Activated CD4-positive, alpha-beta T cell treated with anti-CD3 and anti-CD28 coated beads, Interleukin-2, Interleukin-4, amounts not matched to agents 100 ng/mL and 50 ng/mL, durations not matched to agents 16 hours and 8 hours (primary cell): ENCODE measurements at regions not wholly inside any gene's neighbourhood (a gene's known extent, or its start where the extent isn't known, plus 50 kb on each side); places are given as distances from the start of the nearest gene placed in this dataset.

Source experiments
- DNase-seq: peaks from one replicate; pipeline ENCODE4 v3.0.0-alpha.2; 2020; ENCODE audit warnings: low spot score

DNA sequence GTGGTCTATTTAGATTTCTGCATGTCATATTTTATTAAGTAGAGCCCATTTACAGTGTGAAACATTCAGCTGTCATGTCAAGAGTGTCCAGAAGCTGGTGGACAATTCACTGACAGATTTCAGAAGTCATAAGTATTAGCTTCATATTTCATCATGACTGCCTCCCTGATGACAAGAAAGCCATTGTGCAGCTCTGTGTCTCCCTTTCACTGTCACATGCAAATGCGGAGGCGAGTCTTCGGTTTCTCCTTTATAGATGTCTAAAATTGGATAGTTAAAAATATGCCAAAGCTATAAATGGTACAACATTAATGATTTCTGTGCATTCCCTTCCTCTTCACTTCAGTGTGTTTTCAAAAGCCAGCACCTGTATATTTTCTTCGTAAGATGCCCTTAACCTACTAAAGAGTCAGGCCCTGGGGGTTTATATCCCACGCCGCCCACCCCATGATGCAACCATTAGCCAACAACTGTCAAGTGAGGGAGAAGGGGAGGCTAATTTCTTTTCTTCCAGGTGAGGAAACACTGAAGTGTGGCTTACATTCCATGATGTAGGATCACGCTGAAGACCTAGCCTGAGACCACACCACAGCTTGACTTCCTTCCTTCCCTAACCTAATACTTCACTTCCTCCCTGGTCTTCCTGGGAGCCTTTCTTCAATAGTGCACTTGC lies 99.6 kb upstream of the DDX18 start:
- DNase-seq: no peak

DNA sequence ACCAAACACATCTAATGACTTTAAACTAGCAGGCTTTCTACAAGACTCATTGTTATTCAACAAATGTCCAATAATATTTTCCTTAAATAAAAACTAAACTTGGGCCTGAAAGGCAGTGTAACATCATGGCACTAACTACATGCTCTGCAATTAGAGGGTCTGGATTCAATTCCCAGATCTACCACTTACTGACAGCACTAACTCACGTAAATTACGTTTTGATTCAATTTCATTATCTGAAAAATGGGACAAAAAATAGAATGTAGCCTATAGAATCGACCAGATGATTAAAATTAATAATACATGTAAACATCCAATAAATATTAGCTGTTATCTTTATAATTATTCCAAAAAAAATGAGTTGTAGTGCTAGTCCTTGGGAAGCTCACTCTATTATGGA lies 98.0 kb upstream of the DDX18 start:
- DNase-seq: no peak

GRCh38 chr2:117717072-117717471 lies 97.4 kb upstream of the DDX18 start:
- no peak for DNase-seq

GRCh38 chr2:117718048-117718447 lies 96.4 kb upstream of the DDX18 start:
- DNase-seq: no peak

- DNase-seq: no peak
Observed at GRCh38 chr2:117720765-117721164, 93.7 kb upstream of the DDX18 start.

GRCh38 chr2:117723483-117723882 lies 91.0 kb upstream of the DDX18 start:
- no peak for DNase-seq

DNA sequence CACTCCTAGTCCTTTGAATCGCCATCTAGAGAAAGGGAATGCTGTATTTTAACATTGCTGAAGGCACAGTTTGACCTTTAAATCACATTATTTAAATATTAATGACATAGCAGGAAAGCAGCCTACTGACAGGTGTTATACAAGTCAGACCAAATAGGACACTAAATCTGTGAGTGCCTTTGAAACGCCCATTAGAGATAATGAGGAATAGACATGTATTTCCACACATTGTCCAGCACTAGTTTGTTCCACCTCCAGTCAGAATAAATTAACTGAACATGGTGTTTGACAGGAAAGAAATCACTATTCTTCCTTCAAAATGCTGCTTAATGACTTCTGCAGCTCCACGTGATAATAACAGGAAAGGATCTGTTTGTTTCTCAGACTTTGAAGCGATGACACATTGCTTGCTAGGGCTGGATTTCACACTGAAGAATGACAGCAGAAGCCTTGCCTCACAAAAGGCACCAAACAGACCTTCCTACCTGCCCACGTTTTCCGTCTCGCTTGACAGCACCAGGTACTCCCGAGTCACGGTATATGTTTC lies 90.5 kb upstream of the DDX18 start:
- no peak for DNase-seq

DNA sequence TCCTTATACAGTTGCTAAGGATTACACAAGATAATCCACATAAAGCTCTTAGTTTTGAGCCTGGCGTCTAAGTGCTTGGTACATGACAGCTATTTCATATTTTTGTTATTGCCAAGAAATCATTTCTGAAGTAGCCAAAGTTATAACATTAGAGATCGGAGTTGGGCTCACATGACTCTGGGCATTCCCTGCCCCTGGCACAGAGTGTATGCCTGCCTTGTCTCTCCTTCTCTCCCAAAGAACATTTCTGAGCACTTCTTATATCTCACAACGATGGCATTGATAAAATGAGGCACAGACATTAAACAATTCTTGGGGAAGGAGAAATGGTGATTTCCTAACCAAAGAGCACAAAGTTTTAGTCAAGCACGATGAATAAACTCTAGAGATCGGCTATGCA lies 87.7 kb upstream of the DDX18 start:
- DNase-seq: no peak

DNA sequence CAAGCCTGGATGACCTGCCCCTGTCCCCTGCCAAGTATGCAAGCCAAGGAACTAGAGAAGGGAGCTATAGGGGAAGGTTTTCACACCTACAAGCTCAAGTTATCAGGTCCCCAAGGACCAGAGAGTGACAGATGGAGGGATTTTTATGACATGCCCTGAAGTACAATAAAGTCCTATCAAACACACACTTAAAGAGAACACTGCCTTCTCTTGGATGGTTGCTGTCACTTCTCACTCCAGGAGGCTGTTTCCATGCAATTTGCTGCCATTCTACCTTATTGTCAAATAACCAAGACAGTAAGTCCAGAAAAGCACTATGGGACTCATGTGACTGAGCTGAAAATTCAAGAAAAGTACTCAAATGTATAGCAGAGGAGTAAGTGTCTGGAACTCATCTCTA lies 76.6 kb upstream of the DDX18 start:
- no peak for DNase-seq

- DNase-seq: no peak
Observed at GRCh38 chr2:117738991-117739839, 75.3 kb upstream of the DDX18 start.

DNA sequence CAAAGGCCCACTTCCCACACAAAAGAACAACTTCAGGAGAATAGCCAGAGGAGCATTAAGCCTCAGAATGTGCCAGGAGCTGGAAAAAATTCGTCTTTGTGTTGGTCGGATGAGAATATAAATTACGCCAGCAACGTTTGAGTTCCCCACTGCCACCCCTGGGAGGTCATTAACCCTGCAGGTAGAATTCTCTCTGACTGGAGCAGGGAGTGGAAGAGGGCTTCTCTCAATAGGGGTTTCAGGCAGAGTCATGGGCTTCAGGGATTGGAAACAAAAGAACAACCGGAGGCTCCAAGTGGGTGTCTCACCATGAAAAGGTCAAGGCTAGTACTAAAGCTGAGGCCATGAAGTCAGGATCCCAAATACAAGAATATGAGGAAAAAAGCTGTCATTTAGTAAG lies 69.0 kb upstream of the DDX18 start:
- DNase-seq: no peak

- DNase-seq: no peak
Observed at GRCh38 chr2:117755768-117756167, 58.7 kb upstream of the DDX18 start.

DNA sequence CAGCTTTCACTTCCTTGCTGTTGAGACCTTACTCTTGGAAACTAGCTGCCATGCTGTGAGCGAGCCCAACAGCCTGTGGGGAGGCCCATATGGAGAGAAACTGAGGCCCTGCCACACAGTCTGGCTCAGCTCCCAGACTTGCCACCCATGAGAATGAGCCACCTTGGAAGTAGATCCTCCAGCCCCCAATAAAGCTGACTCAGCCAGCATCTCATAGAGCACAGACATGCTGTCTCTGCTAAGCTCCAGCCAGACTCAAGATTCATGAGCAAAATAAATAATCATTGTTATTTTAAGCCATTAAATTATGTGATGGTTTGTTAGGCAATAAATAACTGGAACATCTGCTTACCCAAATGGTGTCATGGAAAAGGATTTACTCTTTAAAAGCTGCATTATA lies 53.6 kb upstream of the DDX18 start:
- DNase-seq: no peak

DNA sequence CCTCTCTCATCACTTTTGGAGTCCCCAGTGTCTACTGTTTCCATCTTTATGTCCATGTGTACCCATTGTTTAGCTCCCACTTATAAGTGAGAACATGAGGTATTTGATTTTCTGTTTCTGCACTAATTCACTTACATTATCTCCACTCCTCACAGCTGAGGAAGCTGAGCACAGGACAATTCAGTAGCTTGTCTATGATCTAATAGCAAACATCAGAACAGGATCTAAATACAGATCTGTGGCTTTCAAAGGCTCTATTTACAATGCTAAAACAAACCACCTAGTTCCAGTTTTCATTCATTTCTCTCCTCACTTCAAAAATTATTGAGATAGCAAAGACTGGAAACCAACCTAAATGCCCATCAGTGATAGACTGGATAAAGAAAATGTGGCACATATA lies 52.0 kb upstream of the DDX18 start:
- DNase-seq: no peak

- DNase-seq: no peak
Observed at GRCh38 chr2:117763804-117764203, 50.7 kb upstream of the DDX18 start.
